ENCODE measurements at regions not wholly inside any gene's neighbourhood (a gene's known extent, or its start where the extent isn't known, plus 50 kb on each side); places are given as distances from the start of the nearest gene placed in this dataset.

DNA sequence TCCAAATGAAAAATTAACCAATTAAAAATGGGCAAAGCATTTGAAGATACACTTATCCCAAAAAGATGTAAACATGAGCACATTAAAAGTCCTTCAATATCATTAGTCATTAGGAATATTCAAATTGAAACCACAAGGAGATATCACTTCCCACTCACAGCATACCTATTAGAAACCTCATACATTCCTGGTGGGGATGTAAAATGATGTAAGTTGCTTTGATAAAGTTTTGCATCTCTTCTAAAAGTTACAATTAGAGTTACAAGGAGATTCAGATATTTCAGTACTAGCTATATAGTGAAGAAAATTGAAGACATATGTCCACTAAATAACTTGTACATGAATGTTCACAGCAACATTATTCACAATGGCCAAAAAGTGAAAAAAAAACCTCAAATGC, 1109.3 kb upstream of the LCORL start:
- TF ChIP-seq, protein P1, sequence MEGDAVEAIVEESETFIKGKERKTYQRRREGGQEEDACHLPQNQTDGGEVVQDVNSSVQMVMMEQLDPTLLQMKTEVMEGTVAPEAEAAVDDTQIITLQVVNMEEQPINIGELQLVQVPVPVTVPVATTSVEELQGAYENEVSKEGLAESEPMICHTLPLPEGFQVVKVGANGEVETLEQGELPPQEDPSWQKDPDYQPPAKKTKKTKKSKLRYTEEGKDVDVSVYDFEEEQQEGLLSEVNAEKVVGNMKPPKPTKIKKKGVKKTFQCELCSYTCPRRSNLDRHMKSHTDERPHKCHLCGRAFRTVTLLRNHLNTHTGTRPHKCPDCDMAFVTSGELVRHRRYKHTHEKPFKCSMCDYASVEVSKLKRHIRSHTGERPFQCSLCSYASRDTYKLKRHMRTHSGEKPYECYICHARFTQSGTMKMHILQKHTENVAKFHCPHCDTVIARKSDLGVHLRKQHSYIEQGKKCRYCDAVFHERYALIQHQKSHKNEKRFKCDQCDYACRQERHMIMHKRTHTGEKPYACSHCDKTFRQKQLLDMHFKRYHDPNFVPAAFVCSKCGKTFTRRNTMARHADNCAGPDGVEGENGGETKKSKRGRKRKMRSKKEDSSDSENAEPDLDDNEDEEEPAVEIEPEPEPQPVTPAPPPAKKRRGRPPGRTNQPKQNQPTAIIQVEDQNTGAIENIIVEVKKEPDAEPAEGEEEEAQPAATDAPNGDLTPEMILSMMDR (conservative IDR thresholded peaks at IDR 0.05; ENCODE audit: low read length) = no peak
- no peak for TF ChIP-seq EZH2phosphoT487 (IDR thresholded peaks at IDR 0.05; ENCODE audit: borderline replicate concordance)

Measured in Loucy (cell line).